PC-3 (cell line): ENCODE measurements at regions not wholly inside any gene's neighbourhood (a gene's known extent, or its start where the extent isn't known, plus 50 kb on each side); places are given as distances from the start of the nearest gene placed in this dataset.
"Not testable (repeated sequence)": the region's sequence is repeated elsewhere in the genome, so short reads cannot be mapped to it uniquely, and the experiment has no call there.

Source experiments
- CTCF ChIP-seq: fragments of 300-600 bp; sonication (generic); conservative IDR thresholded peaks from 2 replicates; pipeline ENCODE4 v1.5.1; 2017; ENCODE audit warnings: antibody characterized with exemption, low read depth, mild to moderate bottlenecking, low read length
- EZH2 ChIP-seq: fragments of 300-600 bp; sonication (generic); IDR thresholded peaks from one replicate; pipeline ENCODE4 v1.6.1; 2017; ENCODE audit warnings: antibody characterized with exemption, mild to moderate bottlenecking, low read length; ENCODE audit not compliant: unreplicated experiment

- not testable (repeated sequence) for TF ChIP-seq CTCF, EZH2
These were observed 84.7 kb upstream of the SFSWAP start for GRCh38 chr12:131625966-131626722.
